Neural crest cell (in vitro differentiated cells): ENCODE measurements at regions not wholly inside any gene's neighbourhood (a gene's known extent, or its start where the extent isn't known, plus 50 kb on each side); places are given as distances from the start of the nearest gene placed in this dataset.
A peak's percentile ranks its signal among the peaks of the same experiment; 100 is the strongest.

Source experiments
- DNase-seq: peaks from one replicate; pipeline ENCODE4 v3.0.0; 2021; ENCODE audit warnings: low read depth, mixed read lengths, low spot score
- H3K27ac Mint-ChIP-seq: one replicate; pipeline ENCODE4 v1.8.0; 2021; ENCODE audit warnings: mild to moderate bottlenecking, mixed read lengths; ENCODE audit not compliant: unreplicated experiment
- H3K27me3 Mint-ChIP-seq: 2 replicates; pipeline ENCODE4 v1.8.0; 2021; ENCODE audit warnings: low read depth, mild to moderate bottlenecking, mixed read lengths
- H3K36me3 Mint-ChIP-seq: 2 replicates; pipeline ENCODE4 v1.8.0; 2021; ENCODE audit warnings: low read depth, mild to moderate bottlenecking, mixed read lengths
- H3K4me1 Mint-ChIP-seq: 2 replicates; pipeline ENCODE4 v1.8.0; 2021; ENCODE audit warnings: mixed read lengths
- H3K4me3 Mint-ChIP-seq: one replicate; pipeline ENCODE4 v1.8.0; 2021; ENCODE audit warnings: mild to moderate bottlenecking, mixed read lengths
- H3K9me3 Mint-ChIP-seq: 2 replicates; pipeline ENCODE4 v1.8.0; 2021; ENCODE audit warnings: mixed read lengths
- CTCF ChIP-seq: fragments of 200-600 bp; sonication (generic); conservative IDR thresholded peaks from 2 replicates; pipeline ENCODE4 v1.5.0; 2021; ENCODE audit warnings: antibody characterized with exemption, mild to moderate bottlenecking

GRCh38 chr2:7586898-7587297 is 669.7 kb downstream of the RNF144A start:
- Mint-ChIP-seq H3K9me3 (peaks cover 7% of the 10 kb centered on the region), H3K27me3 (no peaks in the 10 kb centered on the region), H3K4me3 (no peak overlapping the region), H3K27ac (no peak overlapping the region), H3K36me3 (no peaks in the 10 kb centered on the region), H3K4me1 (peaks cover 6% of the 10 kb centered on the region)
- DNase-seq, result no peak
- TF ChIP-seq CTCF, result no peak

GRCh38 chr2:7588295-7588694 is 671.1 kb downstream of the RNF144A start:
- no peak for TF ChIP-seq CTCF
- DNase-seq, result no peak
- Mint-ChIP-seq H3K4me1 (peaks cover 6% of the 10 kb centered on the region), H3K4me3 (no peak overlapping the region), H3K9me3 (peaks cover 7% of the 10 kb centered on the region), H3K27me3 (no peaks in the 10 kb centered on the region), H3K36me3 (no peaks in the 10 kb centered on the region), H3K27ac (no peak overlapping the region)

GRCh38 chr2:7592618-7593140 is 675.5 kb downstream of the RNF144A start:
- TF ChIP-seq CTCF, result no peak
- Mint-ChIP-seq H3K4me1 (peaks cover 17% of the 10 kb centered on the region), H3K27ac (no peak overlapping the region), H3K36me3 (no peaks in the 10 kb centered on the region), H3K9me3 (peaks cover 5% of the 10 kb centered on the region), H3K4me3 (no peak overlapping the region), H3K27me3 (no peaks in the 10 kb centered on the region)
- no peak for DNase-seq

GRCh38 chr2:7593360-7593759 is 676.1 kb downstream of the RNF144A start:
- H3K27me3 Mint-ChIP-seq, result no peaks in the 10 kb centered on the region
- peaks cover under 1% of the 10 kb centered on the region for H3K9me3 Mint-ChIP-seq
- no peak overlapping the region for H3K27ac Mint-ChIP-seq
- H3K4me1 Mint-ChIP-seq, result peaks cover 13% of the 10 kb centered on the region
- no peak for TF ChIP-seq CTCF
- no peak overlapping the region for H3K4me3 Mint-ChIP-seq
- no peaks in the 10 kb centered on the region for H3K36me3 Mint-ChIP-seq
- no peak for DNase-seq

GRCh38 chr2:7594211-7594610 is 677.0 kb downstream of the RNF144A start:
- Mint-ChIP-seq H3K27me3 (no peaks in the 10 kb centered on the region), H3K36me3 (no peaks in the 10 kb centered on the region), H3K4me3 (peak overlapping the region; percentile 29), H3K9me3 (no peaks in the 10 kb centered on the region), H3K27ac (no peak overlapping the region), H3K4me1 (peaks cover 14% of the 10 kb centered on the region)
- no peak for TF ChIP-seq CTCF
- DNase-seq, result no peak

GRCh38 chr2:7595206-7595605 is 678.0 kb downstream of the RNF144A start:
- Mint-ChIP-seq H3K4me1 (peaks cover 18% of the 10 kb centered on the region), H3K4me3 (no peak overlapping the region), H3K27me3 (no peaks in the 10 kb centered on the region), H3K9me3 (no peaks in the 10 kb centered on the region), H3K27ac (no peak overlapping the region), H3K36me3 (no peaks in the 10 kb centered on the region)
- no peak for TF ChIP-seq CTCF
- no peak for DNase-seq
